ENCODE measurements at regions not wholly inside any gene's neighbourhood (a gene's known extent, or its start where the extent isn't known, plus 50 kb on each side); places are given as distances from the start of the nearest gene placed in this dataset.
A peak's percentile ranks its signal among the peaks of the same experiment; 100 is the strongest.

DNA sequence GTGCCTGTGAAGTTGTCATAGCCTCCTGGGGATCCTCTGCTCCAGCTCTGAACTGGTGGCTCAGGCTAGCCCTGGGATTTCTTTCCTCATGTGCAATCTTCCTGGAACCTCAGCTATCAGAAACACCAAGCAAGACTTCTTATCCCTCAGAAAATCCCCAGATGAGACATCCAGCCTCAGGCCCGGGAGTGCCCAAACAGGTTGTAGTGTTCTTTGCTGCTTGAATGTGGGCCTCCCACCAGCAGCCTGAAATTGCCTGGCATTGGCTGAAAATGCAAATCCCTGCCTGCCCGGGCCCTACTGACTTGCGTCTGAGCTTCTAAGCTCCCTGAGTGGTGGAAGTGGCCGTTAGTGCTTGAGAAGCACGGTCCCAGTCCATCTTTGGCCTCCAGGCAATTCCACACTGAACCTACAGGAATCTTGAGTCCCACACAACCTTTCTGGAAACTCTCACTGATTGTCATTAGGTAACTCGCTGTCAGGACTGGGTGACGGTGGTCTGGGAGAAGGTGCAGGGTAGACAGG, 146.8 kb downstream of the ZBTB18 start:
- DNase-seq = no peak

DNA sequence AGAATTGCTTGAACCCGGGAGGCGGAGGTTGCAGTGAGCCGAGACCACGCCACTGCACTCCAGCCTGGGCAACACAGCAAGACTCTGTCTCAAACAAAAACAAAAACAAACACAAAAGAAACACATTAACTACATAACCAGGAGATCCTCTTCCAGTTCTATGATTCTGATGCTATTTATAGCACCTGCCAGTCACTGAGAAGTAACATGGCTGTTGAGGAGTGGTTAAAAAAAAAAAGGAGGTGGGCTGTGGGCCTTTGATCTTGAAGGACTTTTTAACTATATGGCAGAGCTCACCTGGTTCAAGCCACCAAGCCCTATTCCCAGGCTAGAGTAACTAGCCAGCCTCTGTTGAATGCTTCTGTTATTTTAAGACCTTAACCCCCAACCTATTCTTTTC, 148.8 kb downstream of the ZBTB18 start:
- no peak for DNase-seq

DNA sequence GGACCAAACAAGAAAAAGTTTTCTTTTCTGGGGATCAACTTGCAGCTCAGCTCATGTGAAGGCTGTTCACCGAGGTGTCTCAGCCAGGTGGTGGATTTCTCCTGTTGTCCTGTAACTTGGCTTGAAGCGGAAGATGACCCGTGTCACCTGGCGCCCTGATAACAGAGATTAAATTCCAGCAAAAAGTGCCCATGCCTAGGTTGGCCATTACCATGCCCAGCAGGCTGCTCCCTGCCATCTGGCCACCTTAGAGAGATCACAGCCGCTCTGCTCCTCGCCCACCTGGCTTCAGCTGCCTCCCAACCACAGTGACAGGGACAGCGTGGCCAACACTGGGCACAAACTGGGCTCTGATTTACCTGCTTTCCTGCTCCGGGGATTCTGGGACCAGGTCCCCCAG, 149.5 kb downstream of the ZBTB18 start:
- peak; percentile 76 for DNase-seq

DNA sequence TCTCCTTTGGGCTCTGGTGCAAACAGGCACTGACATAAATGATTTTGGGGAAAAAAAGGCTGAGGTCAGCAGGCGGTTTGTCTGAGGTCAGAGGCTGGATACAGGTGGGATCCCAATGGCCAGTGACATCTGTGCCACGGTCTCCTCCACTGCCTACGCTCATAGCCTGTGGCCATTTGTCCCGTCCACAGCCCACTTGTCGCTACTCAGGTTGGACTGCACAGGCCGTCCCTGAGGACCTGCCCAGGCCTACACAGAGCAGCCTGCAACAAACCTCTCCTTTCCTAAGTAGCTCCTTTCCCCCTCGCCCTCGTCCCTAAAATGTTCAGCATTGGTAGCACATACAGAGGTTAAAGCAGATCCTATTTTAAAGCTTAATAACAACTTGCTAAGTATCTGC, 150.7 kb downstream of the ZBTB18 start:
- no peak for DNase-seq

- DNase-seq = no peak
Observed at GRCh38 chr1:244204004-244204403, 152.9 kb downstream of the ZBTB18 start.

GRCh38 chr1:244205171-244205570, 154.1 kb downstream of the ZBTB18 start:
- DNase-seq = no peak

GRCh38 chr1:244205906-244206305, 154.8 kb downstream of the ZBTB18 start:
- no peak for DNase-seq

- no peak for DNase-seq
Observed at GRCh38 chr1:244207042-244207934, 156.2 kb downstream of the ZBTB18 start.

DNA sequence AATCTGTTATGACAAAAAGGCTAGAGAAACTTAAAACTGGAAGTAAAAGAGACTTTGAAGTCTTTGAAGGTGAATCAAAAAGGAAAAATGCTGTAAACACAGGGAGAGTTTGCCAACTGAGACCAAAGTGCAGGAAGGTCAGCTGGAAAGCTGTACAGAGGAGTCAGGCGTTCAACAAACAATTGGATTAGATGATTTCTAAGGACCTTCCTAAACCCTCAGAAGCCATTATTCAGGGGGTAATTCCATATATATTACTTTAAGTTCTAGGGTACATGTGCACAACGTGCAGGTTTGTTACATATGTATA, 156.8 kb downstream of the ZBTB18 start:
- DNase-seq = no peak

DNA sequence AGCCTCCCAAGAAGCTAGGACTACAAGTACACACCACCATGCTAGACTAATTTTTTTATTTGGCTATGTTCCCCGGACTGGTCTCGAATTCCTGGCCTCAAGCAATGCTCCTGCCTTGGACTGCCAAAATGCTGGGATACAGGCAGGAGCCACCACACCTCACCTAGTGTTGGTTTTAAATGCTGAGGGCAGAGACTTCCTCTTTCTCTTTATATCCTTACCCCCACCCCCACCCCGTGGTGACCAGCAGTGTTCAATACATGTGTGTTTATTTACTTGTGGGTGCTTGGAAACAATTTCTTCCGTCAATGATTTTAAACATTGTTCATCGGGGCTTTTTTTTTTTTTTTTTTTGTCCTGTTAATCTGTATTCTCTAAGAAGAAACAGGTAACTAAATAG, 158.9 kb downstream of the ZBTB18 start:
- peak; percentile 21 for DNase-seq

DNA sequence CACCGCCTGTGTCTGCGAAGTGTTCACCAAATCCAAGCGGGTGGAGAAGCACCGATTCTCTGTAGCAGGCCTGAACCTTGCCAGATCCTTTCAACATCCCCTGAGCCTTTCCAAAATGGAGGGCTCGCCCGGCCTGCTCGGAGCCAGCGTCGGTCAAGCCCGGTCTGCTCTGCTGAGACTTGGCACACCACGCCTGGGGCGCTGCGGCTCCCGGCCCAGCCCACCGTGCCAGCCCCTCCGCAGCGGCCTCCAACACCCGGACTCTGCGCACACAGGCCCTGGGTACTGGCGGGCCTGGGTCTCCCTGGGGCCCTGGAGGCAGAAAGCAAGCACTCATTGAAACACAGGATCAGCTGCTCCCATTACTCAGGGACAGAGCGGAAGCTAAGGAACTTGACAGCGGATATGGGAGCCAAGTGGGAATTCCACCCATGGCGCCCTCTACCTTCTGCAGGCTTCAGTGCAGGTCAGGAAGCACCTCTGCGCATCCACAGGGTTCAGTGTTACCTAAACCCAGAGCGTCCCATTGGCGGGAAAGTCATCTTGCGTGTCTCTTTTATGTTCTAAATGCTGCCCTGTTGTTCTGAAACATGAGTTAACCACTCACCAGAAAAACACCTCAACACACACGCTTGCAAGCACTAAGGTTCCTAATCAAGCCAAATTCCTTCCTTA, 159.9 kb downstream of the ZBTB18 start:
- DNase-seq = peak; percentile 18

DNA sequence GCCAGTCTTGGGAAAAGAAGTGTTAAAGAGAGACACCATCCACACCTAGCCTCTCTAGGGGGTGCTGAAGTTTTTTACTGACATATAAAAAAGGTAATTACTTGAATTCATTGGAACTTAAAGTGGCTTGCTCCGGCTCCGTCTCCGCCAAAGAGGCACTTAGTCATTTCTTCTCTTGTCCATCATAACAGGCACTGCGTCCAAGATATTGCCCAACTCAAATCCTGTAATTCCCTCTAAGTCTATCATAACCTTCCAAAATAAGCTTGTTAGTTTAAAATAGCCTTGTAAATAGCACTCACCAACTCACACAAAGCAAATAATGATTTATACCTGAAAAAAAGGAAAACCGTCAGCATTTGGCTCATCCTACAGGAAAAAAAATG, 160.5 kb downstream of the ZBTB18 start:
- no peak for DNase-seq

- no peak for DNase-seq
Observed at GRCh38 chr1:244212219-244212618, 161.1 kb downstream of the ZBTB18 start.

DNA sequence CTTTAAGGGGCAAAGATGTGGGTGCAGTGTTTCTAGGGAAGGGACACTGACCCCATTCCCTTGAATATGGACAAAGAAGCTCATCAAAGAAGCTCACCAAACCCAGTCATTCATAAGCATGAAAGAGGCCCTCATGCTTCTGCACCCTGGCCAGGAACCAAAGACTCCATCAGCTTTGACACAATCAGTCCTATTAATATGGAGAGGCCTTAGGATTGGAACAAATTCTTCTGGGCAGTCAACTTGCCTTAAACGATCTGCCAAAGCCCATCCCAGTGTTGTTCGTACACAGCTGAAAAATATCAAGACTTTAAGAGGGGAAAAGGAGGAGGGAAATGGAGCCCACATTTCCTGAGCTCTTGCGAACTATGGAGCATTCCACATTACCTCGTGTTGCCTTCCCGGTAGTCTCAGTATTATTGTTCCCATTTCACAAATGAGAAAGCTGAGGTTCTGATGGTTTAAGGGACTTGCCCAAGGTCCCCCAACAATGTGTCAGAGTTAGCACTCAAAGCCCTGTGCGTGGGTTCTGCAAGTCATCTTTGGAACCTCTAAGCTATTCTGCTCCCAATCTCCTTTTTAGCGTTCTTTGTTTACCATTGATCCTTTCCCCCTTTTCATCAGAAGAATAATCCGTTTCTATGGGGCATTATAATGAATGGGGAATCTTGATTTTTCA, 161.9 kb downstream of the ZBTB18 start:
- DNase-seq = no peak

DNA sequence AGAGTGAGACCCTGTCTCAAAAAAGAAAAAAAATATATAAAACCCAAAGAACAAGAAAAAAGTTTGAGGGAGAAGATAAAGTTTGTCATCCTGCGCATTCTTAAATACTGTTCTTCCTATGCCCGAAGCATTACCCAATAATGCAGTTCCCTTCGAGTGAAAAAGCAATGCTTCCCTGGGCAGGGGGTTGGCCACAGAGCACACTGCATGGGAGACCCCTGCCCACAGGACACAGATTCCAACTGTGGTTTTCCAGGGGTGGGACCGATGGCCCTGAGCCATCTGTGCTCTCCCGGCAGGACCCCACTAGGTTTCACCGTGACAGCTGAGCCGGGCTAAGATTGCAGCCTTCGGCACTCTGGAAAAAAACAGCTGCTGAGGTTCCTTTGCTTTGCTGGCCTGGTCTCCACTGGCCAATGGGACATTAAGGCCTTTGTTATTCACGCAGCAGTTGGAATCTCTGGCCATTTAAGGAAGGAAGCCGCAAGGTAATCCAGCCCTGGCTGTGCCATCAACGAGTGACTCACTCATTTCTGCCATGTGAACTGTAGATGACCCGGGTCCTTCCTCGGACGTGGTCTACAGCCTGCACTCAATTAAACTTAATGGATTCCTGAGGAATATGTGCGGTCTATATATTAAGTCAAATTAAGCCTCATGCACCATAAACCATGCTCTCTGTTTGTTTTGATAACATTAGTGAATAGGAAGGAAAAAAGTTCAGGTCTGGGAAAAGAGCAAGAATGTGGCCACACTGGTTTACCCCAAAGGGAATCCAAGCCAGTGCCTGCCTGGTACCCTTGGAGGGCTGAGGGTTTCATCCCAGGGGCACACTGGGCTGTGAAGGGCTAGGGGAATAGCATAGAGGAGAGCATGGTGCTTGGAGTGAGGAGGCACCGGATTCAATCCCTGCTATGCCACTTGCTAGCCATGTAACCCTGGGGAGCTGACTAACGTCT, 163.2 kb downstream of the ZBTB18 start:
- DNase-seq = peak; percentile 18

- DNase-seq = no peak
Observed at GRCh38 chr1:244216836-244217235, 165.8 kb downstream of the ZBTB18 start.

- no peak for DNase-seq
Observed at GRCh38 chr1:244217711-244218110, 166.6 kb downstream of the ZBTB18 start.

DNA sequence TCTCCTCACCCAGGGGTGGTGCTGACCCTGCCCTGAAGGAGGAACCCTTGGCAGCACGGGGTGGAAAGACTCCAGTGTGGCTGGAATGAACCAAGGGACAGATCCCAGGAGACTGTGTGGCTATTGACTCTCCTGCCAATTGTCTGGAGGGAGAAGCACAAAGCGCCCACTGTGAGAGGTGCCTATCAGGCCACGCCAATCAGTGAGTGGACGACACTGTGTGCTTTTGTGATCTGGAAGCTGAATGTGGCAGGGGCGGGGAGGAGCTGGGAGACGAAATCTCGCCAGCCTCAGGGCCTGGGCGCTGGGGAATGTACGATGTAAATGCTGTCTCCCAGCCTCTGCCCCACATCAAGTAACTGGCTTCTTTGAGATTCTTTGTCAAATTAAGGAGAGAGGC, 167.1 kb downstream of the ZBTB18 start:
- DNase-seq = no peak

DNA sequence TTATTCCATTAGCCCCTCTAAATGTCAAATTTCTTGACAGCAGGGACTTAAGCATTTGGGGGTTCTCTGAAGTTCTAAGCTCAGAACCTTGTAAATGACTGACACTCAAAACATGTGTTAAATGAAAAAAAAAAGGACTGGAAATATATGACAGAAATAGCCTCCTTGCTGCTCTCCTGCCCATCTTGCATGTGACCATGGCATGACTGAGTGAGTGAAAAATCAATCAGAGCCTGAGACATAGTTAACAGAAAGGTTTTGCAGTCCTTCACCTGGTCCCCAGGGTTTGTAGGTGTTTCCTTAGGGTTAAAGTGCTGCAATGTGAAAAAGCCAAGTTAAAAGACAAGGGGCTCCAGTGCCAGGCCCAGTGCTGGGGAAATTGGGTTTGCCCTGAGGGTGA, 168.1 kb downstream of the ZBTB18 start:
- DNase-seq = no peak

DNA sequence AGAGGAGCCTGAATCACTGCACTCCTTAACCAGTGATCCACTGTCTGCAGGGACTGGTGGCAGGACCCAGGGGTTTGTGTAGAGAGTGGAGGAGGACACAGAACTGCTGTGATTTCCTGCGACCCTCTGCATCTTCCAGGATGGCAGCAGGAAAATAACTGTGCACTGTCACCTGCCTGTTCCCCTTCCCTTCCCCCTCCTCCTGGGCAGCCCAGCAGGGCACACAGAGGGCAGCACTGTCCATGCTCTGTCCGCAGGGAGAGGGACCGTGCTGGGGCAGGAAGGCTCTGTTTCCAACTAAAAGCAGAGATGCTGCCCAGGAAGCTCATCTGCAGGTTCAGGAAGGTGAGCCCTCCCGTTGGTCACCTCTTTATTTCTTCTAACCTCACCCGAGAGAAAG, 168.7 kb downstream of the ZBTB18 start:
- no peak for DNase-seq

GRCh38 chr1:244220410-244220809, 169.3 kb downstream of the ZBTB18 start:
- no peak for DNase-seq

DNA sequence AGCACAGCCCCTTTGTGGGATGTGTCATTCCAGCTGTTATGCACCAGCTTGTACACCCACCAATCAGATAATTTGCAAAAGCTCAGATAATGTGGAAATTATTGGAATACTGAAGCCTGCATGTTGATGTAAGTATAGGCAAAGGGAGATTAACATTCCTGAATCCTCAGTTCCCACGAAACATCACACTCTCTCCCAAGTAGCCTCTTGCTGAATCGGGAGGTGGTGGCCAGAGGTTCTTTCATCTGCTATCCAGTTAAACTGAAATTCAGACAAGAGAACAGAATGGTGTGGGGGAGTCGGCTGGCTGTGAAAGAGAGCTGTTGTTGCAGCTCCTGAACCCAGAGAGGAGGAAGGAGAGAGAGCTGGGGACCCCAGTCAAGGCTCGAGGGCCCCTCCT, 170.9 kb downstream of the ZBTB18 start:
- no peak for DNase-seq

All from NCI-H146 (cell line).